GM04503 (cell line): ENCODE measurements at regions not wholly inside any gene's neighbourhood (a gene's known extent, or its start where the extent isn't known, plus 50 kb on each side); places are given as distances from the start of the nearest gene placed in this dataset.

Source experiments
- DNase-seq: peaks from one replicate; pipeline ENCODE4 v3.0.0-alpha.2; 2012; ENCODE audit warnings: low read depth

GRCh38 chr2:145314119-145314633, 794.3 kb upstream of the ZEB2 start:
- DNase-seq: no peak

GRCh38 chr2:145305889-145306288, 786.0 kb upstream of the ZEB2 start:
- DNase-seq: no peak

DNA sequence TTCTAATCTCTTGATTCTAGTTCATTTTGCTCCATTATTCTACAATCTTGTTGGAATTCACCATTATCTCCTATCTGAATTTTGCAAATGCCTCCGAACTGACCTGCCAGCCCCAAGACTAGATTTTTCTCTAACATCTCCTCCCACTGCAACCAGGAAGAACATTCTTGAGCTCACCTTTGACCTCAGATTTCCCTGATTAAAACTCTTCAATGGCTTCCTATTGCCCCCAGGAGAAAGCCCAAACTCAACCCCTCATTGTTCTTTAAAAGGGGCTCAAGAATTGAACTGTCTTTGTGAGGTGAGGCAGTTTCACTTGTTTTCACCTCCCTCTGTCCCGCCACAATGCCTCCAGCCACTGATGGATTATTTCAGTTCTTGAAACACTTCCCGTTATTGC, 784.6 kb upstream of the ZEB2 start:
- no peak for DNase-seq

GRCh38 chr2:145303536-145303935, 783.6 kb upstream of the ZEB2 start:
- DNase-seq: no peak

GRCh38 chr2:145302886-145303285, 783.0 kb upstream of the ZEB2 start:
- DNase-seq: no peak

- no peak for DNase-seq
Observed at GRCh38 chr2:145302451-145302850, 782.5 kb upstream of the ZEB2 start.

DNA sequence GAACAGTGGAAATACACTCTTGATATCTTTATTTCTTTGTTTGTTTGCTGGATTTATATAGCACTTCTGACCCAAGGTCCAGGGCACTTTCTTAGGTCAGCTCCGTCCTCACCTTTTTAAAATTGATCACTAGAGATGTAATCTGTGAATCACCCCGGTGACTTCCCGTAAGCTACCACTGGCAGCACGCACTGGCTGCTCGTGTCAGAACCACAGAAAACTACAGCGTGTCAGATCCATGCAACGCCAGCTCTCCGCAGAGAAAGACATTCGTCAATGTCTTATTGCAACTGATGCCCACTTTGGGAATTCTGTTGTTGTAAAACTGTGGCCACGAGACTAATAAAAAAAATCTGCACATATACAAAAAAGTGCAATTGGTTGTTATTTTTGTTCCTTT, 779.4 kb upstream of the ZEB2 start:
- no peak for DNase-seq

GRCh38 chr2:145292166-145292565, 772.2 kb upstream of the ZEB2 start:
- DNase-seq: no peak

GRCh38 chr2:145290986-145291385, 771.1 kb upstream of the ZEB2 start:
- no peak for DNase-seq

DNA sequence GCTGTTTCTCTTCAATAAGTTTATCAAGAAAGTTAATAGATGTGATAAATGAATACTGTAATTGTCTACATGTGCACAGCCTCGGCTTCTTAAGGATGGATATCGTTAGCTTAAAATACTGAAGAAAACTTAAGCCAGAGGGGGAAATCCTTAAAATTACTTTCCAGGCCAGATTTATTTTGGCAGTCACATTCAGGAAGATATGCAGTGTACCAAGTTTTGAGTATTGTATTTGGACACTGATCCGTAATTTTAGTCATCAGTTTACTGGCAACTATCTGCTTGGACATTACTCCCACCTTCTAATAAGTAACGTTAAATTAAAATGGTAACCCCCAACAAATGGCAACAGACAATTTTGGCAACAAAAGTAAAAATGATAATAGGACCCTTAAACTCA, 770.0 kb upstream of the ZEB2 start:
- DNase-seq: no peak

DNA sequence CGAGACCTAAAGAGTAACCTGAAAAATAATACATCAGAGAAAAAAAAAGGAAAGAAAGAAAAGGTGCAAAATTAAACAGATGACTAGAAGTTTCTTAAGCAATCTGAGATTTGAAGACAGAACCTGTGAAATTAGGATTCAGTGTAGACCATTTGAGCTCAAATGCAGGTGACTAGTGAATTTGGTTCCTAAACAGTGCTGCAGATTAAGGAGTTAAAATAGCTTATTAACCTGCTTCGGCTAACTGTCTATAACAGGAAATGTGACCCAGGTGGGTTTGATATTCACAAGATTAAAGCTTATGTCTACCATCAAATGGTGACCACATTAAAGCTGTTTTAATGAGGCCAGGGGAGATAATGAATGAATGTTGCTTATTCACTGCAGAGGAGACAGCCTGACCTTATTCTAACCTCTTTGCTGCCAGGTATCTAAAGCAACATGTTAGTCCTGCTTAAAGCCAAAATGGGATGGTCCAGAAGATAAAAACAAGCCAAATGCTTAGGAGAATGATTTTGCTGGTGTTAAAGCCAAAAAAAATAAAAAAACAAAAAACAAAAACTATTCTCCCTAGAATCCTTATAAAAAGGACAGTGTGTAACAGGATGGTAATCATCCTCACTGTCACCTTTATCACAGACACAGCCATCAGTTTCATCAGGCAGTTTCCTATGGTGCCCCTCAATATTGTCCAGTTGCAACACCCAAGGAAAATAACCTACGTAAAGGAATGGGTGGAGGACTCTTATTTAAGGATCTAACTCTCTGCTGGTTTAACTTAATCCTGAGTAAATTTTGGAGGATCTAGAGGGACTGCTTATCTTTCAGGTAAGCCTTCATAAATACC, 769.0 kb upstream of the ZEB2 start:
- no peak for DNase-seq

GRCh38 chr2:145287736-145288135, 767.8 kb upstream of the ZEB2 start:
- peak; percentile 44 for DNase-seq

GRCh38 chr2:145286716-145287275, 766.9 kb upstream of the ZEB2 start:
- no peak for DNase-seq

- peak; percentile 10 for DNase-seq
Observed at GRCh38 chr2:145284551-145284950, 764.6 kb upstream of the ZEB2 start.

GRCh38 chr2:145283131-145283530, 763.2 kb upstream of the ZEB2 start:
- DNase-seq: no peak

- DNase-seq: no peak
Observed at GRCh38 chr2:145277922-145278321, 758.0 kb upstream of the ZEB2 start.

GRCh38 chr2:145273840-145274239, 753.9 kb upstream of the ZEB2 start:
- no peak for DNase-seq

GRCh38 chr2:145268931-145269330, 749.0 kb upstream of the ZEB2 start:
- DNase-seq: no peak

DNA sequence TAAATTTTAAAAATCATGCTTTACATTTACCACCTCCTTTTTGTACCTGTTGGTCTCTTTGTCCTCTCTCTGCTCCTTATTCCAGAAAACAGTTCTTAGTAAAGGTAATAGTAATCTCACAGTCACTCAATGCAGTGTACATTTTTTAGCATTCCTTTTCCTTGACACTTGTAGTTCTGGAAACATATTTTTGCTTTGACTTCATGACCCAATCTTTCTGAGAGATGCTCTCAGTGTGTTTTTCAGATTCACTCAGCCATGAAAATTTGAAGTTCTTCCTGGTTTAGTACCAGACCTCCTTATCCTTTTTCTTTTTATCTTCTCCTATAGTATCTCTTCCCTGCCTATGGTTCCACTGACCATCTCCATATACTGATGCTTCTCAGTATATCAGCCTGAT, 747.5 kb upstream of the ZEB2 start:
- DNase-seq: no peak

DNA sequence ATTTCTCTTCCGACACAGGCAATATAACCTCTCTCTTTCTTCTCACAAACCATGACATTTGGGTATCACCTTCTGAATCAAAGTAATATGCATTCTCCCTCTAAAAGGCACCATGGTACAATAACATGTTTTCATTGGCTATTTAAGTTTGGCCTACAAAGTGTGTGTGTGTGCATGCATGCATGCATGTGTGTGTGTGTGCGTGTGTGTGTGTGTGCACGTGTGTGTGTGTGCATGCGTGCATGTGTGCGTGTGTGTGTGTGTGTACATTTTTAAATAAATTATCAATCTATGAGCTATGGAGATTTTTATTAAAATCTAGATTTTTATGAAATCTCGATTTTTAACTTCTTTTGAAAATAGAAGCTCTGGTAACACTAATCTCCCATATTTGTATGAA, 745.3 kb upstream of the ZEB2 start:
- no peak for DNase-seq

DNA sequence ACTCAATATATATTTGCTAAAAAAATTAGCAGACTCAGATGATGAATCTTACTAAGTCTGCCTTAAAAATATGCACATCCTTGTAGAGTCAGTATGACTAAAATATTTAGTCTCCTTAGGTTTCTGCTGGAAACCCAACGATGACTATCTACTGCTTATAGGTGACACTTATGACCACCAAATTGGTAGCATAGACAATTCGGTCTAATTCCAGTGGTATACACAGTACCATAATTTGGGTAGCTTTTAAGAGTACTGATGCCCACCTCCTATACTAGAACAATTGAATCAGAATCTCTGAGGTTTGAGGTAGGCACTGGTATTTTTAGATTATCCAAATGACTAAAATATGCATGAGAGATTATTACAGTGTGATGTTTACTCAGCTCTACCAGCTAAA, 740.8 kb upstream of the ZEB2 start:
- no peak for DNase-seq

DNA sequence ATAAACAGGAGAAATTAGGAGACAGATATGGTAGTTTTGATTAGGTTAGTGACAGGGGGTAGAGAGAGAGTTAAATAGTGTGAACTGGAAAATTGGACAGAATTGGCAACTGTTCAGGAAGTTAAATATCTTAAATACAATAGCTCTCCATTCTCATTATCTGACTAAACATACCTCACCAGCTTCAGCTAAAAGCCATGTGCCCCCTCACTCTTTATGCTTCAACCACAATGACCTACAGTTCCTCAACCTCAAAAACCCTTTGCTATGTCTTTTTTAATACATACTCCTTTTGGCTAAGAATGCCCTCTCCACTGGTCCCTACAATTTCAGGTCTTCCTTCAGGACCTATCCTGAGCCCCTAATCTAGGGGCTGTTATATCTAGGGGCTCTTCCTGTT, 740.2 kb upstream of the ZEB2 start:
- no peak for DNase-seq

DNA sequence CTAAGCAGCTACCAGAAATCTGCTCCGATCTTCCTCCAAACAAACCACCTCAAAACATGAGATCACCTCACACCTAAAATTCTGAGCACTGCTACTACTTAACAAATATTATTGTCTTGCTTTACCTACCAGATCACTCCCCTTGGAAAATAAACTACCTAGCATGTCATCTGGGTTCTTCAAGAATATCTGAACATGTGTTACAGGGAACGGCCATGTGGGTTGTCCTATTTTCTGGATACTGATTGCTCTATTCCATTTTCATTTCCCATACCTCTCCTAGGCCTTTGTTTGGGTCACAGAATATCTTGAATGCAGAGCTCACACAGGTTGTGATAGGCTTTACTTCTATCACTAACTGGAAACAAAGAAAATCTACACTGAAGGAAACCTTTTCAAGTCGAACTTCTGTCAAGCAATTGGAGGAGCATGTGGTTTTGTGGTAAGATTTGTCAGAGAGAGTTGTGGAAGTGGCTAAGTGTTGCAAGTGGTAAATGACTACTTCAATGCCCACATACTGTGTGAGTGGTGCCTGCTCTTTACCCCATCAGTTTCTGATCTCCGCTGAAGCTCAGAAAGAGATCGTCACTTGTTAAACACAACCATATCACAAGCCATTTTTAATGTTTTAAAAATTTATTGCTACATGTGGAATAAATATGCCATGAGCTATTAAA, 739.1 kb upstream of the ZEB2 start:
- DNase-seq: no peak
